SU-DHL-6 (cell line): ENCODE measurements at regions not wholly inside any gene's neighbourhood (a gene's known extent, or its start where the extent isn't known, plus 50 kb on each side); places are given as distances from the start of the nearest gene placed in this dataset.

Experiments
- H2AFZ ChIP-seq: fragments of 200-600 bp; sonication (generic); 2 replicates; pipeline ENCODE4 v1.6.1; 2014; ENCODE audit warnings: low read depth, mild to moderate bottlenecking, moderate library complexity, mixed read lengths, antibody characterized with exemption, low read length; ENCODE audit not compliant: severe bottlenecking
- H3F3A ChIP-seq: fragments of 200-600 bp; shearing (Covaris generic); 2 replicates; pipeline ENCODE4 v1.6.0; 2016; ENCODE audit warnings: antibody characterized with exemption, mild to moderate bottlenecking; ENCODE audit not compliant: insufficient read depth
- H3K27ac ChIP-seq: fragments of 200-600 bp; sonication (generic); 2 replicates; pipeline ENCODE4 v1.5.1; 2016; ENCODE audit warnings: low read depth, mild to moderate bottlenecking, low read length, moderate library complexity, mixed read lengths
- H3K27me3 ChIP-seq: fragments of 200-600 bp; sonication (generic), shearing (Covaris generic); 2 replicates; pipeline ENCODE4 v1.6.0; 2014; ENCODE audit warnings: mild to moderate bottlenecking, low read length
- H3K36me3 ChIP-seq: fragments of 200-600 bp; sonication (generic); 2 replicates; pipeline ENCODE4 v1.6.1; 2014; ENCODE audit warnings: mild to moderate bottlenecking, low read length, mixed read lengths
- H3K4me2 ChIP-seq: fragments of 300-600, 200-600 bp; shearing (Covaris generic), sonication (generic); 2 replicates; pipeline ENCODE4 v1.6.0; 2014; ENCODE audit warnings: low read length, low read depth, mild to moderate bottlenecking; ENCODE audit not compliant: poor library complexity, severe bottlenecking
- H3K4me3 ChIP-seq: fragments of 200-600 bp; sonication (generic); 2 replicates; pipeline ENCODE4 v1.5.1; 2014; ENCODE audit warnings: antibody characterized with exemption, low read length, mild to moderate bottlenecking, mixed read lengths; ENCODE audit not compliant: insufficient read depth, poor library complexity, severe bottlenecking
- H3K79me2 ChIP-seq: fragments of 200-600 bp; sonication (generic); 2 replicates; pipeline ENCODE4 v1.6.1; 2014; ENCODE audit warnings: mild to moderate bottlenecking, low read length, moderate library complexity; ENCODE audit not compliant: insufficient read depth
- H3K9ac ChIP-seq: fragments of 200-600 bp; sonication (generic); 2 replicates; pipeline ENCODE4 v1.7.0; 2014; ENCODE audit warnings: mild to moderate bottlenecking, low read length
- H3K9me2 ChIP-seq: fragments of 200-600 bp; sonication (generic); replicated peaks from 2 replicates; pipeline ENCODE4 v1.6.1; 2014; ENCODE audit warnings: low read length; ENCODE audit not compliant: insufficient read depth
- H3K9me3 ChIP-seq: fragments of 200-600 bp; sonication (generic); 2 replicates; pipeline ENCODE4 v1.6.1; 2014; ENCODE audit warnings: low read length, mixed read lengths; ENCODE audit not compliant: insufficient read depth
- H4K20me1 ChIP-seq: fragments of 200-600 bp; sonication (generic); 2 replicates; pipeline ENCODE4 v1.6.1; 2014; ENCODE audit warnings: low read depth, mild to moderate bottlenecking, antibody characterized with exemption, low read length, moderate library complexity, mixed read lengths
- CTCF ChIP-seq: fragments of 200-600 bp; sonication (generic); IDR thresholded peaks from one replicate; pipeline ENCODE4 v1.5.1; 2017; ENCODE audit warnings: antibody characterized with exemption, mild to moderate bottlenecking, low read length, moderate library complexity; ENCODE audit not compliant: insufficient read depth, poor library complexity, severe bottlenecking
- EZH2phosphoT487 ChIP-seq: fragments of 200-600 bp; sonication (generic), shearing (Covaris generic); conservative IDR thresholded peaks from 2 replicates; pipeline ENCODE4 v1.6.1; 2018; ENCODE audit warnings: mild to moderate bottlenecking, antibody characterized with exemption, low read length, moderate library complexity, mixed read lengths

GRCh38 chr13:44224450-44225149 is 149.0 kb upstream of the SERP2 start:
- Histone ChIP-seq H3K9ac (no peak overlapping the region), H3K4me2 (no peak overlapping the region), H3K4me3 (no peak overlapping the region), H3K9me2 (no peaks in the 10 kb centered on the region), H3F3A (no peaks in the 10 kb centered on the region), H3K27me3 (no peaks in the 10 kb centered on the region), H3K79me2 (no peaks in the 10 kb centered on the region), H3K9me3 (no peaks in the 10 kb centered on the region), H4K20me1 (no peaks in the 10 kb centered on the region), H3K36me3 (no peaks in the 10 kb centered on the region), H3K27ac (no peak overlapping the region), H2AFZ (no peak overlapping the region)
- TF ChIP-seq EZH2phosphoT487, result no peak
- no peak for TF ChIP-seq CTCF

DNA sequence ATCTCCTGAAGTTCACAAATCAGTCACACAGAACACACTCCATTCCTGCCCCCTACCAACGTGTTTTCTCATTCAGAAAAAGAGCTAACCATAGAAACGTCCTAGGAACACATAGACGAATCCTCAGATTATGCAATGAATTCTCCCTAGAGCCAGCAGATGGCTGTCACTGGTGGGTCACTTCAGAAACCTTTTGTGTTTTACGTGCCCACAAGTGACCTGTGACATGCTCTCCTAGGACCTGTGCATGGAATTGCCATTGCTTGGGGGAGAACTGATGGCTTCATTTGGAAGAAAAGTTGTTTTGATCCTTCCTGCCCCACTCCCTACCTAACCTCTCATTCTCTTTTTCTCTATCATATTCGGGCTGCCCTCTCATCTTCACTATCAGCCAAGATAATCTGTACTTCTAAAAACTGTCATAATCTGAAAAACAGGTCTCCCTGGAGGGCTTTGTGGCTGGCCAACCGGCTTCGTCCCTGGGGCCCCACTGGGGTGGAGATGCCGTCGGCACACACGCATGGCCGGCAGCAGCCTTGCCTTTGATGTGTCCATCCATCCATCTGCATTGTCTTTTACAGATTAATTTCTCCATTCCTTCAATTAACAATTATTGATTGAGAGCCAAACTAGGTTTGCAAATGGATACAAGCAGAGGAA is 144.1 kb upstream of the SERP2 start:
- Histone ChIP-seq H3K27me3 (no peaks in the 10 kb centered on the region), H3K27ac (no peak overlapping the region), H3K4me2 (no peak overlapping the region), H4K20me1 (no peaks in the 10 kb centered on the region), H3K79me2 (no peaks in the 10 kb centered on the region), H3K9me3 (no peaks in the 10 kb centered on the region), H2AFZ (no peak overlapping the region), H3K9me2 (no peaks in the 10 kb centered on the region), H3K9ac (no peak overlapping the region), H3F3A (no peaks in the 10 kb centered on the region), H3K36me3 (no peaks in the 10 kb centered on the region), H3K4me3 (no peak overlapping the region)
- TF ChIP-seq CTCF (no peak), EZH2phosphoT487 (no peak)

- no peaks in the 10 kb centered on the region for H3K79me2 ChIP-seq
- no peak for TF ChIP-seq CTCF
- no peak for TF ChIP-seq EZH2phosphoT487
- H3K9ac ChIP-seq, result no peak overlapping the region
- H2AFZ ChIP-seq, result no peak overlapping the region
- H3K4me3 ChIP-seq, result no peak overlapping the region
- H3K27ac ChIP-seq, result no peak overlapping the region
- H3K36me3 ChIP-seq, result no peaks in the 10 kb centered on the region
- H3K4me2 ChIP-seq, result no peak overlapping the region
- no peaks in the 10 kb centered on the region for H4K20me1 ChIP-seq
- H3K27me3 ChIP-seq, result no peaks in the 10 kb centered on the region
- H3K9me3 ChIP-seq, result no peaks in the 10 kb centered on the region
- H3F3A ChIP-seq, result no peaks in the 10 kb centered on the region
- no peaks in the 10 kb centered on the region for H3K9me2 ChIP-seq
Measured at GRCh38 chr13:44230071-44230470, 143.6 kb upstream of the SERP2 start.
